HCT116 (cell line): ENCODE measurements at regions not wholly inside any gene's neighbourhood (a gene's known extent, or its start where the extent isn't known, plus 50 kb on each side); places are given as distances from the start of the nearest gene placed in this dataset.

Experiments used
- ATAC-seq: fragments of 200-7000 bp; cut with Tn5 transposase; 2 replicates; pipeline ENCODE4 v1.9.1; 2020; ENCODE audit warnings: mild to moderate bottlenecking, moderate library complexity
- BruUV-seq: library from RNA; stranded (reverse); fragments of 400-500 nt; replicated peaks from 2 replicates; lab custom pipeline; 2021; lab: Mats Ljungman, UMichigan
- CTCF ChIA-PET: fragments of 300-600 bp; sonication (Branson Sonifier 250); formaldehyde crosslinking; loops from one replicate; lab custom pipeline; 2021; ENCODE audit warnings: antibody characterized with exemption; lab: Charles Lee
- POLR2A ChIA-PET: fragments of 300-600, 350-600 bp; sonication (Branson Sonifier 250); formaldehyde crosslinking; loops from one replicate; lab custom pipeline; 2021; ENCODE audit warnings: antibody characterized with exemption; lab: Charles Lee
- RAD21 ChIA-PET, 2 experiments: fragments of 300-600 bp; sonication (Branson Sonifier 250); formaldehyde crosslinking; loops; one replicate each; lab custom pipeline; 2023; ENCODE audit warnings: low total read pairs in 2 of 2; ENCODE audit not compliant: uncharacterized antibody in 2 of 2, unreplicated experiment in 2 of 2, low non-redundant PET in 1 of 2; lab: Charles Lee
- DNase-seq: peaks from one replicate; pipeline ENCODE4 v3.0.0-alpha.2; 2010; ENCODE audit warnings: low read depth, low spot score
- H2AFZ ChIP-seq: fragments of 200-600 bp; shearing (Covaris generic), sonication (generic); 2 replicates; pipeline ENCODE4 v1.6.1; 2017; ENCODE audit warnings: low read depth, mixed run types, mixed read lengths, antibody characterized with exemption, low read length; ENCODE audit not compliant: poor library complexity, severe bottlenecking
- H3K27ac ChIP-seq: 2 replicates; pipeline ENCODE4 v1.5.1; 2012; ENCODE audit warnings: low read depth, low read length
- H3K27me3 ChIP-seq: fragments of 200-600 bp; sonication (generic); 2 replicates; pipeline ENCODE4 v1.6.1; 2016; ENCODE audit warnings: mixed run types, low read length, mixed read lengths; ENCODE audit not compliant: insufficient read depth
- H3K36me3 ChIP-seq, 2 experiments: fragments of 200-500 bp in 1 of 2; fragments of 200-600 bp in 1 of 2; sonication (Bioruptor generic) in 1 of 2; sonication (generic) in 1 of 2; 2 replicates each; pipeline versions ENCODE4 v1.5.1 to v1.6.1; 2014 to 2016; ENCODE audit warnings: low read length in 2 of 2, inconsistent platforms in 1 of 2, mixed read lengths in 1 of 2, mixed run types in 1 of 2; ENCODE audit not compliant: insufficient read depth in 2 of 2, control insufficient read depth in 1 of 2
- H3K4me1 ChIP-seq, 2 experiments: fragments of 200-600 bp in 1 of 2; sonication (generic) in 1 of 2; 2 replicates each; pipeline versions ENCODE4 v1.5.1 to v1.6.1; 2012 to 2017; ENCODE audit warnings: low read length in 2 of 2, inconsistent platforms in 1 of 2, mild to moderate bottlenecking in 1 of 2, mixed read lengths in 1 of 2, mixed run types in 1 of 2, moderate library complexity in 1 of 2; ENCODE audit not compliant: insufficient read depth in 2 of 2, control insufficient read depth in 1 of 2
- H3K4me2 ChIP-seq: fragments of 200-600 bp; sonication (generic); 2 replicates; pipeline ENCODE4 v1.6.1; 2017; ENCODE audit warnings: mixed run types, low read length, mixed read lengths
- H3K4me3 ChIP-seq, 2 experiments: fragments of 200-600 bp in 1 of 2; sonication (generic) in 1 of 2; replicated peaks in 1 of 2; 2 replicates each; pipeline ENCODE4 v1.5.1; 2011 to 2016; ENCODE audit warnings: low read length in 2 of 2, control low read depth in 1 of 2, low read depth in 1 of 2, mild to moderate bottlenecking in 1 of 2, mixed read lengths in 1 of 2, mixed run types in 1 of 2
- H3K79me2 ChIP-seq: fragments of 200-600 bp; sonication (generic); 2 replicates; pipeline ENCODE4 v1.6.1; 2017; ENCODE audit warnings: mild to moderate bottlenecking, mixed run types, low read length, moderate library complexity, mixed read lengths; ENCODE audit not compliant: insufficient read depth
- H3K9ac ChIP-seq: fragments of 200-600 bp; sonication (generic); 2 replicates; pipeline ENCODE4 v1.6.1; 2016; ENCODE audit warnings: low read length, mixed read lengths
- H3K9me2 ChIP-seq: fragments of 200-600 bp; sonication (generic), shearing (Covaris generic); 2 replicates; pipeline ENCODE4 v1.6.1; 2017; ENCODE audit warnings: mixed run types, mild to moderate bottlenecking, moderate library complexity; ENCODE audit not compliant: insufficient read depth
- H3K9me3 ChIP-seq, 2 experiments: fragments of 200-500 bp in 1 of 2; fragments of 200-600 bp in 1 of 2; sonication (Bioruptor generic) in 1 of 2; sonication (generic) in 1 of 2; 2 replicates each; pipeline ENCODE4 v1.6.1; 2014 to 2017; ENCODE audit warnings: low read length in 2 of 2, mixed read lengths in 2 of 2, inconsistent platforms in 1 of 2, low read depth in 1 of 2, mild to moderate bottlenecking in 1 of 2, mixed run types in 1 of 2, moderate library complexity in 1 of 2; ENCODE audit not compliant: control insufficient read depth in 1 of 2, insufficient read depth in 1 of 2
- H4K20me1 ChIP-seq: fragments of 200-600 bp; sonication (generic), shearing (Covaris generic); 2 replicates; pipeline ENCODE4 v1.6.1; 2017; ENCODE audit warnings: mixed run types, mild to moderate bottlenecking, moderate library complexity; ENCODE audit not compliant: insufficient read depth
- CEBPB ChIP-seq: IDR thresholded peaks from 2 replicates; pipeline ENCODE4 v1.6.1; 2012; ENCODE audit warnings: low read depth
- ELF1 ChIP-seq: IDR thresholded peaks from 2 replicates; pipeline ENCODE4 v1.6.1; 2012; ENCODE audit warnings: low read depth, borderline replicate concordance
- EZH2 ChIP-seq: fragments of 200-600 bp; sonication (generic); IDR thresholded peaks from 2 replicates; pipeline ENCODE4 v1.6.1; 2017; ENCODE audit warnings: antibody characterized with exemption, mixed run types
- EZH2phosphoT487 ChIP-seq: fragments of 200-600 bp; IDR thresholded peaks from 2 replicates; pipeline ENCODE4 v1.6.1; 2018; ENCODE audit warnings: antibody characterized with exemption, borderline replicate concordance
- FOSL1 ChIP-seq: IDR thresholded peaks from 2 replicates; pipeline ENCODE4 v1.6.1; 2012; ENCODE audit warnings: low read depth
- POLR2AphosphoS5 ChIP-seq: IDR thresholded peaks from 2 replicates; pipeline ENCODE4 v1.6.1; 2011; ENCODE audit warnings: mild to moderate bottlenecking, low read depth, low read length, moderate library complexity
- SIN3A ChIP-seq: IDR thresholded peaks from 2 replicates; pipeline ENCODE4 v1.6.1; 2012; ENCODE audit warnings: low read depth
- SRF ChIP-seq: IDR thresholded peaks from 2 replicates; pipeline ENCODE4 v1.6.1; 2012; ENCODE audit warnings: low read depth
- ZFX ChIP-seq: fragments of 450-650 bp; IDR thresholded peaks from 2 replicates; pipeline ENCODE4 v1.6.1; 2017
- ZNF274 ChIP-seq: fragments of 200-500 bp; sonication (Bioruptor generic); IDR thresholded peaks from 2 replicates; pipeline ENCODE4 v1.6.1; 2014; ENCODE audit warnings: mild to moderate bottlenecking, low read depth, low read length, inconsistent platforms
- intact Hi-C: fragments of 100-400 bp; cut with micrococcal nuclease; formaldehyde crosslinking; loops from 2 replicates; pipeline ENCODE4 v1.10.0; 2022
- TF ChIP-seq, protein P1 (sequence below), 3 experiments: fragments of 200-600 bp in 1 of 3; sonication (generic) in 1 of 3; IDR thresholded peaks in 2 of 3; conservative IDR thresholded peaks in 1 of 3; 2 replicates each; pipeline ENCODE4 v1.5.1; 2012 to 2017; ENCODE audit warnings: low read depth in 2 of 3, low read length in 2 of 3, antibody characterized with exemption in 1 of 3, borderline replicate concordance in 1 of 3, control low read depth in 1 of 3, mild to moderate bottlenecking in 1 of 3, mixed read lengths in 1 of 3, mixed run types in 1 of 3, moderate library complexity in 1 of 3; ENCODE audit not compliant: insufficient read depth in 1 of 3
- TF ChIP-seq, protein P2 (sequence below): IDR thresholded peaks from 2 replicates; pipeline ENCODE4 v1.6.1; 2012; ENCODE audit warnings: low read depth
- TF ChIP-seq, protein P3 (sequence below): IDR thresholded peaks from 2 replicates; pipeline ENCODE4 v1.6.1; 2012
- TF ChIP-seq, protein P4 (sequence below): IDR thresholded peaks from 2 replicates; pipeline ENCODE4 v1.6.1; 2011; ENCODE audit warnings: mild to moderate bottlenecking, low read length, moderate library complexity; ENCODE audit not compliant: insufficient replicate concordance; ENCODE audit errors: extremely low read depth

DNA sequence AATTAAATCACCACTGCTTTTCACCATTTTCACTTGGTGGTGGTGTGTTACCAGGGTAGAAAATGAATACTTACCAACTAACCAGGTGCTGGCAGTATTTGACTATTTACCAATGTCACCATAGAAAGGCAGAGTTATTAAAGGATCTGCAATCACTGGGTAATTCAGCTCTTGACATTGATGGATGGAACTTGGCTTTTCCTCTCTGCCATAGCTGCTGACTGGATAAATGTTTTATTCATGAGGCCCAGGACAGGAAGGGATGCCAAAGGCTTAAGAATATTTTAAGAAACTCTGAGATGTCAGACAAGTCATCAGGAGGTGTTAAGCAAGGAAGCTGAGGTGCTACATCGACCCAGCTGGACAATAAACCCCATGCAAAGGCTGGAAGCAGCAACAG, 495.5 kb upstream of the CFAP20DC start:
- POLR2A ChIA-PET = no interaction called here
- no peak overlapping the region for H2AFZ ChIP-seq
- H3K79me2 ChIP-seq = no peaks in the 10 kb centered on the region
- ATAC-seq = no peak
- no peaks in the 10 kb centered on the region for H4K20me1 ChIP-seq
- CTCF ChIA-PET = no interaction called here
- no peak overlapping the region for H3K4me3 ChIP-seq
- H3K9ac ChIP-seq = no peak overlapping the region
- no peaks in the 10 kb centered on the region for H3K9me3 ChIP-seq
- H3K9me2 ChIP-seq = no peaks in the 10 kb centered on the region
- BruUV-seq = no TSS peak
- H3K4me2 ChIP-seq = no peak overlapping the region
- H3K27ac ChIP-seq = no peak overlapping the region
- intact Hi-C loops = no loop called here
- TF ChIP-seq ZFX (no peak), EZH2phosphoT487 (no peak), ZNF274 (no peak), ELF1 (no peak), EZH2 (no peak), SRF (no peak)
- TF ChIP-seq, protein P1, sequence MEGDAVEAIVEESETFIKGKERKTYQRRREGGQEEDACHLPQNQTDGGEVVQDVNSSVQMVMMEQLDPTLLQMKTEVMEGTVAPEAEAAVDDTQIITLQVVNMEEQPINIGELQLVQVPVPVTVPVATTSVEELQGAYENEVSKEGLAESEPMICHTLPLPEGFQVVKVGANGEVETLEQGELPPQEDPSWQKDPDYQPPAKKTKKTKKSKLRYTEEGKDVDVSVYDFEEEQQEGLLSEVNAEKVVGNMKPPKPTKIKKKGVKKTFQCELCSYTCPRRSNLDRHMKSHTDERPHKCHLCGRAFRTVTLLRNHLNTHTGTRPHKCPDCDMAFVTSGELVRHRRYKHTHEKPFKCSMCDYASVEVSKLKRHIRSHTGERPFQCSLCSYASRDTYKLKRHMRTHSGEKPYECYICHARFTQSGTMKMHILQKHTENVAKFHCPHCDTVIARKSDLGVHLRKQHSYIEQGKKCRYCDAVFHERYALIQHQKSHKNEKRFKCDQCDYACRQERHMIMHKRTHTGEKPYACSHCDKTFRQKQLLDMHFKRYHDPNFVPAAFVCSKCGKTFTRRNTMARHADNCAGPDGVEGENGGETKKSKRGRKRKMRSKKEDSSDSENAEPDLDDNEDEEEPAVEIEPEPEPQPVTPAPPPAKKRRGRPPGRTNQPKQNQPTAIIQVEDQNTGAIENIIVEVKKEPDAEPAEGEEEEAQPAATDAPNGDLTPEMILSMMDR (IDR thresholded peaks at IDR 0.05 in 2 of 3, conservative IDR thresholded peaks at IDR 0.05 in 1 of 3; ENCODE audit: borderline replicate concordance in 1 of 3, insufficient read depth in 1 of 3, low read depth in 2 of 3, low read length in 2 of 3) = no peak
- peaks cover 31% of the 10 kb centered on the region for H3K27me3 ChIP-seq
- no peaks in the 10 kb centered on the region for H3K4me1 ChIP-seq
- no peaks in the 10 kb centered on the region for H3K36me3 ChIP-seq
- DNase-seq = no peak
- RAD21 ChIA-PET = no interaction called here

DNA sequence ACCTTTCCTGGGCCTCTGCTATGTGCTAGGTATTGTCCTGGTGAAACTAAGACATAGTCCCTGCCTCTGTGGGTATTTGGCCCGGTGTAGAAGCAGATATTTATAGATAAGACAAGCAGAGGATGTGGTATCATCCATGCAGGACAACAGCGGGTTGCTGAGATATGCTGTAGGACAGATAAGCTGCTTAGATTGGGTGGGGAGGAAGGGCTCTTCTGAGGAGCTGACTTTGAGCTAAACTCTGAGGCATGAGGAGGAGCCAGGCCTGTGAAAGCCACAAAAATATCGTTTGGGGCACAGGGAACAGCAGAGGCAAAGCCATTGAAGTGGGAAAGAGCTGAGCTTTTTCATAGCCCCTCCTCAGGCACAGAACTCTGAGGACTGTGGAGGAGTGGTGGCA, 492.5 kb upstream of the CFAP20DC start:
- ChIA-PET RAD21 (no interaction called here), POLR2A (no interaction called here), CTCF (no interaction called here)
- Histone ChIP-seq H2AFZ (no peak overlapping the region), H3K79me2 (no peaks in the 10 kb centered on the region), H3K9me3 (no peaks in the 10 kb centered on the region), H3K27ac (no peak overlapping the region), H3K4me1 (no peaks in the 10 kb centered on the region), H4K20me1 (no peaks in the 10 kb centered on the region), H3K36me3 (no peaks in the 10 kb centered on the region), H3K9me2 (no peaks in the 10 kb centered on the region), H3K27me3 (peaks cover 23% of the 10 kb centered on the region), H3K9ac (no peak overlapping the region), H3K4me2 (no peak overlapping the region), H3K4me3 (no peak overlapping the region)
- no TSS peak for BruUV-seq
- ATAC-seq = no peak
- intact Hi-C loops = no loop called here
- no peak for DNase-seq
- TF ChIP-seq SIN3A (no peak), CEBPB (no peak), POLR2AphosphoS5 (no peak), FOSL1 (no peak)
- TF ChIP-seq, protein P2, sequence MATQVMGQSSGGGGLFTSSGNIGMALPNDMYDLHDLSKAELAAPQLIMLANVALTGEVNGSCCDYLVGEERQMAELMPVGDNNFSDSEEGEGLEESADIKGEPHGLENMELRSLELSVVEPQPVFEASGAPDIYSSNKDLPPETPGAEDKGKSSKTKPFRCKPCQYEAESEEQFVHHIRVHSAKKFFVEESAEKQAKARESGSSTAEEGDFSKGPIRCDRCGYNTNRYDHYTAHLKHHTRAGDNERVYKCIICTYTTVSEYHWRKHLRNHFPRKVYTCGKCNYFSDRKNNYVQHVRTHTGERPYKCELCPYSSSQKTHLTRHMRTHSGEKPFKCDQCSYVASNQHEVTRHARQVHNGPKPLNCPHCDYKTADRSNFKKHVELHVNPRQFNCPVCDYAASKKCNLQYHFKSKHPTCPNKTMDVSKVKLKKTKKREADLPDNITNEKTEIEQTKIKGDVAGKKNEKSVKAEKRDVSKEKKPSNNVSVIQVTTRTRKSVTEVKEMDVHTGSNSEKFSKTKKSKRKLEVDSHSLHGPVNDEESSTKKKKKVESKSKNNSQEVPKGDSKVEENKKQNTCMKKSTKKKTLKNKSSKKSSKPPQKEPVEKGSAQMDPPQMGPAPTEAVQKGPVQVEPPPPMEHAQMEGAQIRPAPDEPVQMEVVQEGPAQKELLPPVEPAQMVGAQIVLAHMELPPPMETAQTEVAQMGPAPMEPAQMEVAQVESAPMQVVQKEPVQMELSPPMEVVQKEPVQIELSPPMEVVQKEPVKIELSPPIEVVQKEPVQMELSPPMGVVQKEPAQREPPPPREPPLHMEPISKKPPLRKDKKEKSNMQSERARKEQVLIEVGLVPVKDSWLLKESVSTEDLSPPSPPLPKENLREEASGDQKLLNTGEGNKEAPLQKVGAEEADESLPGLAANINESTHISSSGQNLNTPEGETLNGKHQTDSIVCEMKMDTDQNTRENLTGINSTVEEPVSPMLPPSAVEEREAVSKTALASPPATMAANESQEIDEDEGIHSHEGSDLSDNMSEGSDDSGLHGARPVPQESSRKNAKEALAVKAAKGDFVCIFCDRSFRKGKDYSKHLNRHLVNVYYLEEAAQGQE = no peak
- TF ChIP-seq, protein P3, sequence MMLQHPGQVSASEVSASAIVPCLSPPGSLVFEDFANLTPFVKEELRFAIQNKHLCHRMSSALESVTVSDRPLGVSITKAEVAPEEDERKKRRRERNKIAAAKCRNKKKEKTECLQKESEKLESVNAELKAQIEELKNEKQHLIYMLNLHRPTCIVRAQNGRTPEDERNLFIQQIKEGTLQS = no peak
- TF ChIP-seq, protein P4, sequence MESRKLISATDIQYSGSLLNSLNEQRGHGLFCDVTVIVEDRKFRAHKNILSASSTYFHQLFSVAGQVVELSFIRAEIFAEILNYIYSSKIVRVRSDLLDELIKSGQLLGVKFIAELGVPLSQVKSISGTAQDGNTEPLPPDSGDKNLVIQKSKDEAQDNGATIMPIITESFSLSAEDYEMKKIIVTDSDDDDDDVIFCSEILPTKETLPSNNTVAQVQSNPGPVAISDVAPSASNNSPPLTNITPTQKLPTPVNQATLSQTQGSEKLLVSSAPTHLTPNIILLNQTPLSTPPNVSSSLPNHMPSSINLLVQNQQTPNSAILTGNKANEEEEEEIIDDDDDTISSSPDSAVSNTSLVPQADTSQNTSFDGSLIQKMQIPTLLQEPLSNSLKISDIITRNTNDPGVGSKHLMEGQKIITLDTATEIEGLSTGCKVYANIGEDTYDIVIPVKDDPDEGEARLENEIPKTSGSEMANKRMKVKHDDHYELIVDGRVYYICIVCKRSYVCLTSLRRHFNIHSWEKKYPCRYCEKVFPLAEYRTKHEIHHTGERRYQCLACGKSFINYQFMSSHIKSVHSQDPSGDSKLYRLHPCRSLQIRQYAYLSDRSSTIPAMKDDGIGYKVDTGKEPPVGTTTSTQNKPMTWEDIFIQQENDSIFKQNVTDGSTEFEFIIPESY = no peak
